Hepatocyte (in vitro differentiated cells): ENCODE measurements at regions not wholly inside any gene's neighbourhood (a gene's known extent, or its start where the extent isn't known, plus 50 kb on each side); places are given as distances from the start of the nearest gene placed in this dataset.

Experiments
- DNase-seq: peaks from one replicate; pipeline ENCODE4 v3.0.0-alpha.2; 2016; ENCODE audit warnings: low spot score
- H2AFZ ChIP-seq: fragments of 200-600 bp; sonication (generic); 2 replicates; pipeline ENCODE4 v1.6.0; 2016; ENCODE audit warnings: antibody characterized with exemption, mild to moderate bottlenecking
- H3K27ac ChIP-seq: fragments of 200-600 bp; sonication (generic); 2 replicates; pipeline ENCODE4 v1.5.1; 2016; ENCODE audit warnings: mild to moderate bottlenecking
- H3K27me3 ChIP-seq: fragments of 200-600 bp; sonication (generic); 2 replicates; pipeline ENCODE4 v1.6.1; 2016
- H3K36me3 ChIP-seq: fragments of 200-600 bp; sonication (generic); replicated peaks from 2 replicates; pipeline ENCODE4 v1.5.1; 2016; ENCODE audit warnings: low read depth; ENCODE audit not compliant: insufficient read depth
- H3K4me1 ChIP-seq: fragments of 200-600 bp; sonication (generic); 2 replicates; pipeline ENCODE4 v1.5.1; 2016; ENCODE audit warnings: mild to moderate bottlenecking, moderate library complexity; ENCODE audit not compliant: insufficient read depth
- H3K4me2 ChIP-seq: fragments of 200-600 bp; sonication (generic); 2 replicates; pipeline ENCODE4 v1.6.0; 2016
- H3K4me3 ChIP-seq: fragments of 200-600 bp; sonication (generic); 2 replicates; pipeline ENCODE4 v1.5.1; 2016; ENCODE audit warnings: mild to moderate bottlenecking
- H3K79me2 ChIP-seq: fragments of 200-600 bp; sonication (generic); 2 replicates; pipeline ENCODE4 v1.6.0; 2017; ENCODE audit warnings: mild to moderate bottlenecking
- H3K9me2 ChIP-seq: fragments of 200-600 bp; sonication (generic); replicated peaks from 2 replicates; pipeline ENCODE4 v1.6.0; 2017; ENCODE audit warnings: mild to moderate bottlenecking; ENCODE audit not compliant: insufficient read depth
- H3K9me3 ChIP-seq: fragments of 200-600 bp; sonication (generic); 2 replicates; pipeline ENCODE4 v1.5.1; 2016; ENCODE audit warnings: low read depth, mild to moderate bottlenecking
- H4K20me1 ChIP-seq: fragments of 200-600 bp; sonication (generic); 2 replicates; pipeline ENCODE4 v1.6.0; 2016; ENCODE audit warnings: mild to moderate bottlenecking; ENCODE audit not compliant: insufficient read depth, poor library complexity, severe bottlenecking
- CTCF ChIP-seq: fragments of 200-600 bp; sonication (generic); IDR thresholded peaks from 2 replicates; pipeline ENCODE4 v1.5.1; 2016; ENCODE audit warnings: antibody characterized with exemption, mild to moderate bottlenecking; ENCODE audit not compliant: poor library complexity
- EZH2 ChIP-seq: fragments of 200-600 bp; sonication (generic); IDR thresholded peaks from 2 replicates; pipeline ENCODE4 v1.6.1; 2016; ENCODE audit warnings: antibody characterized with exemption, mild to moderate bottlenecking, borderline replicate concordance
- EZH2phosphoT487 ChIP-seq: fragments of 200-600 bp; sonication (generic); IDR thresholded peaks from one replicate; pipeline ENCODE4 v1.6.1; 2018; ENCODE audit warnings: antibody characterized with exemption, mild to moderate bottlenecking, low read depth, moderate library complexity; ENCODE audit not compliant: unreplicated experiment, severe bottlenecking
- WGBS: methylation state at CpG from one replicate; pipeline ENCODE4 v1.1.6; 2016; ENCODE audit warnings: low lambda C conversion rate; ENCODE audit errors: missing lambda C conversion rate; 5-methylcytosine and 5-hydroxymethylcytosine counted together

- no peak for DNase-seq
- H3K4me2 ChIP-seq: no peak overlapping the region
- 74% methylated on average over 1 of the region's 1 CpG for WGBS
- no peaks in the 10 kb centered on the region for H3K79me2 ChIP-seq
- TF ChIP-seq CTCF: no peak
- no peak for TF ChIP-seq EZH2
- TF ChIP-seq EZH2phosphoT487: no peak
- H3K4me1 ChIP-seq: no peaks in the 10 kb centered on the region
- H3K9me2 ChIP-seq: no peaks in the 10 kb centered on the region
- no peaks in the 10 kb centered on the region for H3K27me3 ChIP-seq
- no peak overlapping the region for H3K4me3 ChIP-seq
- H3K9me3 ChIP-seq: no peaks in the 10 kb centered on the region
- no peak overlapping the region for H3K27ac ChIP-seq
- H3K36me3 ChIP-seq: no peaks in the 10 kb centered on the region
- no peak overlapping the region for H2AFZ ChIP-seq
- no peaks in the 10 kb centered on the region for H4K20me1 ChIP-seq
These were observed 256.9 kb upstream of the ST8SIA4 start for GRCh38 chr5:101160002-101160401.

- no peak for TF ChIP-seq EZH2
- TF ChIP-seq EZH2phosphoT487: no peak
- TF ChIP-seq CTCF: no peak
- H4K20me1 ChIP-seq: no peaks in the 10 kb centered on the region
- no peaks in the 10 kb centered on the region for H3K27me3 ChIP-seq
- no peak for DNase-seq
- no peaks in the 10 kb centered on the region for H3K4me1 ChIP-seq
- H2AFZ ChIP-seq: no peak overlapping the region
- H3K79me2 ChIP-seq: no peaks in the 10 kb centered on the region
- H3K9me3 ChIP-seq: no peaks in the 10 kb centered on the region
- H3K9me2 ChIP-seq: no peaks in the 10 kb centered on the region
- 83% methylated on average over 2 of the region's 2 CpGs for WGBS
- H3K27ac ChIP-seq: no peak overlapping the region
- no peak overlapping the region for H3K4me3 ChIP-seq
- H3K4me2 ChIP-seq: no peak overlapping the region
- H3K36me3 ChIP-seq: no peaks in the 10 kb centered on the region
These were observed 255.9 kb upstream of the ST8SIA4 start for GRCh38 chr5:101159006-101159405.

DNA sequence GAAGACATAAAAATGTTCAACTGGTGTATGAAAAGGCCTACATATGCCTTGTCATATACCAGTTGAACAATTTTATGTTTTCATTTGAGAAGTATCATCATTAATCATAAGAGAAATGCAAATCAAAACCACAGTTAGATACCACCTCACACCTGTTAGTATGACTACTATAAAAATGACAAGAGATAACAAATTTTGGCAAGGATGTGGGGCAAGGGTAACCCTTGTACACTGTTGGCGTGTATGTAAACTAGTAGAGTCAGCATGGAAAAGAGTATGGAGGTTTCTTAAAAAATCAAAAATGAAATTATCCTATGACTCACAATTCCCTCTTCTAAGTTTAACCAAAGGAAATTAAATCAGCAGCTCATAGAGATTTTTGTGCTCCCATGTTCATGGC is 250.4 kb upstream of the ST8SIA4 start:
- H3K27ac ChIP-seq: no peak overlapping the region
- H3K4me3 ChIP-seq: no peak overlapping the region
- no peaks in the 10 kb centered on the region for H3K9me3 ChIP-seq
- no peaks in the 10 kb centered on the region for H4K20me1 ChIP-seq
- no peak overlapping the region for H3K4me2 ChIP-seq
- TF ChIP-seq CTCF: no peak
- no peak for TF ChIP-seq EZH2phosphoT487
- TF ChIP-seq EZH2: no peak
- no peak for DNase-seq
- no peaks in the 10 kb centered on the region for H3K79me2 ChIP-seq
- H3K36me3 ChIP-seq: no peaks in the 10 kb centered on the region
- 96% methylated on average over 1 of the region's 1 CpG for WGBS
- no peaks in the 10 kb centered on the region for H3K4me1 ChIP-seq
- no peaks in the 10 kb centered on the region for H3K27me3 ChIP-seq
- no peak overlapping the region for H2AFZ ChIP-seq
- no peaks in the 10 kb centered on the region for H3K9me2 ChIP-seq

GRCh38 chr5:101143526-101143925 is 240.4 kb upstream of the ST8SIA4 start:
- H3K36me3 ChIP-seq: no peaks in the 10 kb centered on the region
- no peak for TF ChIP-seq EZH2
- no peak for TF ChIP-seq EZH2phosphoT487
- TF ChIP-seq CTCF: no peak
- H3K27ac ChIP-seq: no peak overlapping the region
- H3K27me3 ChIP-seq: no peaks in the 10 kb centered on the region
- no peaks in the 10 kb centered on the region for H4K20me1 ChIP-seq
- H3K4me2 ChIP-seq: no peak overlapping the region
- H3K9me2 ChIP-seq: no peaks in the 10 kb centered on the region
- no peaks in the 10 kb centered on the region for H3K9me3 ChIP-seq
- no peaks in the 10 kb centered on the region for H3K4me1 ChIP-seq
- no peak overlapping the region for H3K4me3 ChIP-seq
- no peaks in the 10 kb centered on the region for H3K79me2 ChIP-seq
- no peak overlapping the region for H2AFZ ChIP-seq
- DNase-seq: no peak
